Gastrocnemius medialis (tissue), 4 donors: ENCODE measurements at regions not wholly inside any gene's neighbourhood (a gene's known extent, or its start where the extent isn't known, plus 50 kb on each side); places are given as distances from the start of the nearest gene placed in this dataset.

Source experiments
- POLR2A ChIP-seq, 2 donors: fragments of 450-650 bp; IDR thresholded peaks; one replicate each; pipeline ENCODE4 v1.6.1; 2017; ENCODE audit warnings: antibody characterized with exemption in 2 of 2, mild to moderate bottlenecking in 2 of 2, moderate library complexity in 2 of 2
- TF ChIP-seq, protein P1 (sequence below), 5 experiments: fragments of 450-650 bp in 3 of 5; fragments of 200-600 bp in 2 of 5; sonication (generic) in 2 of 5; IDR thresholded peaks in 4 of 5; conservative IDR thresholded peaks in 1 of 5; 1 replicate in 4 of 5; 2 replicates in 1 of 5; pipeline ENCODE4 v1.5.1; 2016 to 2019; ENCODE audit warnings: antibody characterized with exemption in 5 of 5, mild to moderate bottlenecking in 3 of 5, moderate library complexity in 3 of 5

- TF ChIP-seq, protein P1, sequence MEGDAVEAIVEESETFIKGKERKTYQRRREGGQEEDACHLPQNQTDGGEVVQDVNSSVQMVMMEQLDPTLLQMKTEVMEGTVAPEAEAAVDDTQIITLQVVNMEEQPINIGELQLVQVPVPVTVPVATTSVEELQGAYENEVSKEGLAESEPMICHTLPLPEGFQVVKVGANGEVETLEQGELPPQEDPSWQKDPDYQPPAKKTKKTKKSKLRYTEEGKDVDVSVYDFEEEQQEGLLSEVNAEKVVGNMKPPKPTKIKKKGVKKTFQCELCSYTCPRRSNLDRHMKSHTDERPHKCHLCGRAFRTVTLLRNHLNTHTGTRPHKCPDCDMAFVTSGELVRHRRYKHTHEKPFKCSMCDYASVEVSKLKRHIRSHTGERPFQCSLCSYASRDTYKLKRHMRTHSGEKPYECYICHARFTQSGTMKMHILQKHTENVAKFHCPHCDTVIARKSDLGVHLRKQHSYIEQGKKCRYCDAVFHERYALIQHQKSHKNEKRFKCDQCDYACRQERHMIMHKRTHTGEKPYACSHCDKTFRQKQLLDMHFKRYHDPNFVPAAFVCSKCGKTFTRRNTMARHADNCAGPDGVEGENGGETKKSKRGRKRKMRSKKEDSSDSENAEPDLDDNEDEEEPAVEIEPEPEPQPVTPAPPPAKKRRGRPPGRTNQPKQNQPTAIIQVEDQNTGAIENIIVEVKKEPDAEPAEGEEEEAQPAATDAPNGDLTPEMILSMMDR (IDR thresholded peaks at IDR 0.05 in 4 of 5, conservative IDR thresholded peaks at IDR 0.05 in 1 of 5) = no peak
- TF ChIP-seq POLR2A (IDR thresholded peaks at IDR 0.05) = no peak
These were observed 624.4 kb upstream of the ARGLU1 start for GRCh38 chr13:107192289-107192688.
